GM12878 (cell line): ENCODE measurements at regions not wholly inside any gene's neighbourhood (a gene's known extent, or its start where the extent isn't known, plus 50 kb on each side); places are given as distances from the start of the nearest gene placed in this dataset.

ENCODE experiments used
- ATAC-seq: fragments of 200-7000 bp; cut with Tn5 transposase; 3 replicates; pipeline ENCODE4 v1.9.1; 2020; ENCODE audit warnings: mild to moderate bottlenecking, moderate library complexity
- BruUV-seq: library from RNA; stranded (reverse); fragments of 400-500 nt; replicated peaks from 2 replicates; lab custom pipeline; 2021; lab: Mats Ljungman, UMichigan
- CTCF ChIA-PET: fragments of 300-600 bp; sonication (Branson Sonifier 250); formaldehyde crosslinking; extraction: SDS; loops from one replicate; lab custom pipeline; 2021; ENCODE audit warnings: inconsistent platforms; lab: Yijun Ruan, JAX
- POLR2A ChIA-PET: fragments of 350-600 bp; formaldehyde crosslinking; extraction: SDS; loops from one replicate; lab custom pipeline; 2021; ENCODE audit warnings: inconsistent platforms; lab: Charles Lee
- RAD21 ChIA-PET: fragments of 300-600 bp; sonication (Branson Sonifier 250); formaldehyde crosslinking; loops from one replicate; lab custom pipeline; 2023; ENCODE audit warnings: antibody characterized with exemption; ENCODE audit not compliant: unreplicated experiment; lab: Charles Lee
- SMC1A ChIA-PET: fragments of 300-600 bp; sonication (Branson Sonifier 250); formaldehyde crosslinking; loops from one replicate; lab custom pipeline; 2023; ENCODE audit not compliant: unreplicated experiment, uncharacterized antibody; lab: Charles Lee
- DNase-seq: peaks from one replicate; pipeline ENCODE4 v3.0.0-alpha.2; 2011; ENCODE audit warnings: low read depth, low spot score
- FAIRE-seq: peaks from 3 replicates; lab custom pipeline; 2011; peaks lifted over from hg19 to GRCh38; lab: Jason Lieb, UNC
- H2AFZ ChIP-seq: 2 replicates; pipeline ENCODE4 v1.6.0; 2011; ENCODE audit warnings: low read depth, low read length, control low read depth; ENCODE audit not compliant: control insufficient read depth
- H3K27ac ChIP-seq: 2 replicates; pipeline ENCODE4 v1.5.1; 2011; ENCODE audit warnings: control low read depth; ENCODE audit not compliant: control insufficient read depth, insufficient read depth
- H3K27me3 ChIP-seq, 2 experiments: replicated peaks in 1 of 2; 2 replicates each; pipeline versions ENCODE4 v1.6.0 to v1.6.1; 2011; ENCODE audit warnings: low read length in 1 of 2; ENCODE audit not compliant: control insufficient read depth in 2 of 2, insufficient read depth in 2 of 2
- H3K36me3 ChIP-seq, 2 experiments: 2 replicates each; pipeline ENCODE4 v1.5.1; 2011; ENCODE audit warnings: low read length in 1 of 2; ENCODE audit not compliant: control insufficient read depth in 2 of 2, insufficient read depth in 2 of 2
- H3K4me1 ChIP-seq: 2 replicates; pipeline ENCODE4 v1.6.1; 2011; ENCODE audit warnings: mild to moderate bottlenecking, low read length, moderate library complexity, mixed read lengths; ENCODE audit not compliant: control insufficient read depth, insufficient read depth
- H3K4me2 ChIP-seq: 2 replicates; pipeline ENCODE4 v1.6.0; 2011; ENCODE audit warnings: control low read depth; ENCODE audit not compliant: control insufficient read depth, insufficient read depth
- H3K4me3 ChIP-seq: fragments of 200-600 bp; sonication (generic); 2 replicates; pipeline ENCODE4 v1.5.1; 2016
- H3K79me2 ChIP-seq: 2 replicates; pipeline ENCODE4 v1.6.0; 2011; ENCODE audit warnings: low read length; ENCODE audit not compliant: control insufficient read depth, insufficient read depth
- H3K9ac ChIP-seq: 2 replicates; pipeline ENCODE4 v1.8.0; 2011; ENCODE audit warnings: low read length, control low read depth, mixed read lengths; ENCODE audit not compliant: control insufficient read depth, insufficient read depth
- H3K9me3 ChIP-seq: replicated peaks from 3 replicates; pipeline ENCODE4 v1.5.1; 2011; ENCODE audit warnings: mild to moderate bottlenecking, low read length; ENCODE audit not compliant: control insufficient read depth, insufficient read depth
- H4K20me1 ChIP-seq: 2 replicates; pipeline ENCODE4 v1.6.0; 2011; ENCODE audit not compliant: control insufficient read depth, insufficient read depth
- BCL11A ChIP-seq: IDR thresholded peaks from 2 replicates; pipeline ENCODE4 v1.6.1; 2011; ENCODE audit warnings: low read depth, low read length
- EZH2 ChIP-seq: IDR thresholded peaks from 2 replicates; pipeline ENCODE4 v1.6.1; 2012; ENCODE audit warnings: low read depth, mild to moderate bottlenecking, control low read depth, inconsistent platforms, low read length, borderline replicate concordance; ENCODE audit not compliant: control insufficient read depth
- NKRF ChIP-seq: fragments of 450-650 bp; conservative IDR thresholded peaks from 2 replicates; pipeline ENCODE4 v1.6.1; 2017; ENCODE audit warnings: mild to moderate bottlenecking, moderate library complexity
- PAX5 ChIP-seq: IDR thresholded peaks from 2 replicates; pipeline ENCODE4 v1.6.1; 2011; ENCODE audit warnings: low read depth, low read length, borderline replicate concordance
- ZNF592 ChIP-seq: fragments of 450-650 bp; IDR thresholded peaks from 2 replicates; pipeline ENCODE4 v1.6.1; 2017; ENCODE audit warnings: mild to moderate bottlenecking, moderate library complexity
- WGBS: methylation state at CpG from one replicate; pipeline ENCODE4 v1.1.6; 2016; ENCODE audit warnings: low lambda C conversion rate; ENCODE audit not compliant: insufficient replicate concordance, insufficient coverage; ENCODE audit errors: missing lambda C conversion rate; 5-methylcytosine and 5-hydroxymethylcytosine counted together
- in situ Hi-C: fragments of 300-500 bp; cut with MboI; formaldehyde crosslinking; loops from 9 replicates; pipeline ENCODE4 v1.14.3; 2018; ENCODE audit warnings: mixed read lengths
- intact Hi-C: fragments of 100-400 bp; cut with micrococcal nuclease; formaldehyde crosslinking; loops from one replicate; pipeline ENCODE4 v1.14.2; 2022; ENCODE audit not compliant: unreplicated experiment

- CTCF ChIA-PET = no interaction called here
- no peak overlapping the region for H2AFZ ChIP-seq
- ATAC-seq (no peak), DNase-seq (no peak), FAIRE-seq (no peak)
- H3K27me3 ChIP-seq = no peaks in the 10 kb centered on the region
- BruUV-seq = no TSS peak
- POLR2A ChIA-PET = interaction anchor here (0.7 kb wide), 1 partner anchor 414 kb away, joined by 3 read pairs; no protein-coding TSS in a partner anchor
- SMC1A ChIA-PET = interaction anchor here (0.6 to 0.8 kb wide), 4 partner anchors 15 to 142 kb away, joined by 3 read pairs; no protein-coding TSS in a partner anchor
- TF ChIP-seq ZNF592 = no peak
- no peak for TF ChIP-seq NKRF
- TF ChIP-seq BCL11A = no peak
- no peak for TF ChIP-seq PAX5
- TF ChIP-seq EZH2 = no peak
- H4K20me1 ChIP-seq = no peaks in the 10 kb centered on the region
- intact Hi-C loops (no loop called here), in situ Hi-C loops (no loop called here)
- no peaks in the 10 kb centered on the region for H3K36me3 ChIP-seq
- H3K79me2 ChIP-seq = no peaks in the 10 kb centered on the region
- no peak overlapping the region for H3K4me2 ChIP-seq
- no peaks in the 10 kb centered on the region for H3K9me3 ChIP-seq
- H3K27ac ChIP-seq = no peak overlapping the region
- RAD21 ChIA-PET = interaction anchor here (0.7 kb wide), 1 partner anchor 8 kb away, joined by 3 read pairs; no protein-coding TSS in a partner anchor
- no peak overlapping the region for H3K4me3 ChIP-seq
- H3K9ac ChIP-seq = no peak overlapping the region
- WGBS = 95% methylated on average over 2 of the region's 2 CpGs
- no peaks in the 10 kb centered on the region for H3K4me1 ChIP-seq
Measured at GRCh38 chr1:170410401-170411166, 121.4 kb upstream of the GORAB start.
